ENCODE measurements at regions not wholly inside any gene's neighbourhood (a gene's known extent, or its start where the extent isn't known, plus 50 kb on each side); places are given as distances from the start of the nearest gene placed in this dataset.

DNA sequence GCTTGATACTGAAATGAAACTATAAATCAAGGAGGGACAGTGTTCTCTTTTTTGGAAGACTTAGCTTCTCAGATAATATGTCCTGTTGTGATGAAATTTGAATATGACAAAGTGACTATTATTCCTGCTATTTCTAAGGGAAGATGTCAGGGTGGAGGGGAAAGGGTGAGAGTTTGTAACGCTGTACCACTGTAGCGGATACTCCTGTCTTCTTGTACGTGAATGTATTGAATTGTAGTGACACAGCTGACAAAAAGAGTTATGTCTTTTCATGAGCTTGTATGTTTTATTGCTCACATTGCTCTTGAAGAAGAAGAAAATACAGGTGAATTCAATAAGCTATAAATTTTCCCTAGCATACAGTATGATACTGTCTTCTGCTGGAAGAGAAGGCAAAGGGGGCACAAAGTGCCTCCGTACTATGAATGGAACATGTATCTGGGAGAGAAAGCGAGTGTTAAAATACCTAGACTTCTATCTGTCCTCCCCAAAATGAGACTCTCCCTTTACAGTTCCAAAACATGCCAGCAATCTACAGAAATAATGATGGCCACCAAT, 538.5 kb upstream of the LRRC4C start:
- TF ChIP-seq, protein P1, sequence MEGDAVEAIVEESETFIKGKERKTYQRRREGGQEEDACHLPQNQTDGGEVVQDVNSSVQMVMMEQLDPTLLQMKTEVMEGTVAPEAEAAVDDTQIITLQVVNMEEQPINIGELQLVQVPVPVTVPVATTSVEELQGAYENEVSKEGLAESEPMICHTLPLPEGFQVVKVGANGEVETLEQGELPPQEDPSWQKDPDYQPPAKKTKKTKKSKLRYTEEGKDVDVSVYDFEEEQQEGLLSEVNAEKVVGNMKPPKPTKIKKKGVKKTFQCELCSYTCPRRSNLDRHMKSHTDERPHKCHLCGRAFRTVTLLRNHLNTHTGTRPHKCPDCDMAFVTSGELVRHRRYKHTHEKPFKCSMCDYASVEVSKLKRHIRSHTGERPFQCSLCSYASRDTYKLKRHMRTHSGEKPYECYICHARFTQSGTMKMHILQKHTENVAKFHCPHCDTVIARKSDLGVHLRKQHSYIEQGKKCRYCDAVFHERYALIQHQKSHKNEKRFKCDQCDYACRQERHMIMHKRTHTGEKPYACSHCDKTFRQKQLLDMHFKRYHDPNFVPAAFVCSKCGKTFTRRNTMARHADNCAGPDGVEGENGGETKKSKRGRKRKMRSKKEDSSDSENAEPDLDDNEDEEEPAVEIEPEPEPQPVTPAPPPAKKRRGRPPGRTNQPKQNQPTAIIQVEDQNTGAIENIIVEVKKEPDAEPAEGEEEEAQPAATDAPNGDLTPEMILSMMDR (IDR thresholded peaks at IDR 0.05; ENCODE audit: low read length): no peak
- TF ChIP-seq EZH2 (optimal IDR thresholded peaks at IDR 0.05; ENCODE audit: low read depth, low read length): no peak

Measured in MM.1S (cell line).